Liver (tissue), 8 donors: ENCODE measurements at regions not wholly inside any gene's neighbourhood (a gene's known extent, or its start where the extent isn't known, plus 50 kb on each side); places are given as distances from the start of the nearest gene placed in this dataset.

Experiments used
- DNase-seq: peaks from one replicate; pipeline ENCODE4 v3.0.0-alpha.2; 2017; ENCODE audit warnings: low spot score
- H3K27ac ChIP-seq, 2 donors: one replicate each; pipeline ENCODE4 v1.7.0; 2013; ENCODE audit warnings: inconsistent platforms in 2 of 2, low read length in 2 of 2, control low read depth in 1 of 2, low read depth in 1 of 2, mild to moderate bottlenecking in 1 of 2
- H3K27me3 ChIP-seq, 4 donors: one replicate each; pipeline versions ENCODE4 v1.6.1 to v1.7.0; 2013; ENCODE audit warnings: low read length in 3 of 4, inconsistent platforms in 1 of 4, mild to moderate bottlenecking in 1 of 4, moderate library complexity in 1 of 4; ENCODE audit not compliant: control insufficient read depth in 4 of 4, insufficient read depth in 4 of 4
- H3K36me3 ChIP-seq, 4 donors: one replicate each; pipeline versions ENCODE4 v1.6.1 to v1.7.0; 2013; ENCODE audit warnings: low read length in 3 of 4, mild to moderate bottlenecking in 3 of 4, low read depth in 1 of 4, moderate library complexity in 1 of 4; ENCODE audit not compliant: control insufficient read depth in 4 of 4, insufficient read depth in 3 of 4
- H3K4me1 ChIP-seq, 4 donors: one replicate each; pipeline versions ENCODE4 v1.6.1 to v1.7.0; 2013; ENCODE audit warnings: low read length in 3 of 4, mild to moderate bottlenecking in 3 of 4, moderate library complexity in 1 of 4; ENCODE audit not compliant: control insufficient read depth in 4 of 4, insufficient read depth in 4 of 4
- H3K4me3 ChIP-seq, 3 donors: one replicate each; pipeline versions ENCODE4 v1.6.1 to v1.7.0; 2013; ENCODE audit warnings: low read length in 3 of 3, control low read depth in 1 of 3, low read depth in 1 of 3, mild to moderate bottlenecking in 1 of 3
- H3K9ac ChIP-seq, 2 donors: one replicate each; pipeline ENCODE4 v1.7.0; 2013; ENCODE audit warnings: low read length in 2 of 2, mild to moderate bottlenecking in 2 of 2, moderate library complexity in 2 of 2, control low read depth in 1 of 2, low read depth in 1 of 2
- H3K9me3 ChIP-seq, 4 donors: one replicate each; pipeline versions ENCODE4 v1.6.1 to v1.7.0; 2013; ENCODE audit warnings: low read length in 3 of 4; ENCODE audit not compliant: control insufficient read depth in 4 of 4
- ATF3 ChIP-seq: IDR thresholded peaks from 2 replicates; pipeline ENCODE4 v1.6.1; 2016; ENCODE audit warnings: antibody characterized with exemption
- CTCF ChIP-seq: fragments of 150-350 bp; IDR thresholded peaks from 2 replicates; pipeline ENCODE4 v1.5.1; 2017; ENCODE audit warnings: improper control_type of control experiment, low read depth, low read length; ENCODE audit not compliant: missing input control
- EGR1 ChIP-seq, 2 donors: IDR thresholded peaks; 2 replicates each; pipeline ENCODE4 v1.6.1; 2016 to 2018; ENCODE audit warnings: antibody characterized with exemption in 2 of 2, low read depth in 2 of 2
- FOXA1 ChIP-seq: IDR thresholded peaks from 2 replicates; pipeline ENCODE4 v1.6.1; 2016; ENCODE audit warnings: antibody characterized with exemption
- FOXA2 ChIP-seq: IDR thresholded peaks from 2 replicates; pipeline ENCODE4 v1.6.1; 2016; ENCODE audit warnings: antibody characterized with exemption
- GABPA ChIP-seq, 2 donors: IDR thresholded peaks in 1 of 2; conservative IDR thresholded peaks in 1 of 2; 2 replicates each; pipeline ENCODE4 v1.6.1; 2016; ENCODE audit warnings: antibody characterized with exemption in 2 of 2, mild to moderate bottlenecking in 1 of 2, moderate library complexity in 1 of 2
- HNF4A ChIP-seq, 2 donors: conservative IDR thresholded peaks; 2 replicates each; pipeline ENCODE4 v1.6.1; 2016; ENCODE audit warnings: antibody characterized with exemption in 2 of 2, mild to moderate bottlenecking in 2 of 2
- HNF4G ChIP-seq: IDR thresholded peaks from 2 replicates; pipeline ENCODE4 v1.6.1; 2016; ENCODE audit warnings: antibody characterized with exemption
- JUND ChIP-seq, 2 donors: IDR thresholded peaks; 2 replicates each; pipeline ENCODE4 v1.6.1; 2016; ENCODE audit warnings: antibody characterized with exemption in 2 of 2
- MAX ChIP-seq: IDR thresholded peaks from 2 replicates; pipeline ENCODE4 v1.6.1; 2016; ENCODE audit warnings: antibody characterized with exemption
- NR2F2 ChIP-seq: IDR thresholded peaks from 2 replicates; pipeline ENCODE4 v1.6.1; 2016; ENCODE audit warnings: antibody characterized with exemption
- RAD21 ChIP-seq, 2 donors: IDR thresholded peaks; 2 replicates each; pipeline ENCODE4 v1.6.1; 2016; ENCODE audit warnings: antibody characterized with exemption in 2 of 2, mild to moderate bottlenecking in 2 of 2
- REST ChIP-seq: IDR thresholded peaks from 2 replicates; pipeline ENCODE4 v1.6.1; 2016; ENCODE audit warnings: antibody characterized with exemption, mild to moderate bottlenecking
- RXRA ChIP-seq, 2 donors: IDR thresholded peaks; 2 replicates each; pipeline ENCODE4 v1.6.1; 2017 to 2018; ENCODE audit warnings: antibody characterized with exemption in 2 of 2, mild to moderate bottlenecking in 1 of 2
- SP1 ChIP-seq: IDR thresholded peaks from 2 replicates; pipeline ENCODE4 v1.6.1; 2018; ENCODE audit warnings: antibody characterized with exemption, mild to moderate bottlenecking
- TAF1 ChIP-seq: conservative IDR thresholded peaks from 2 replicates; pipeline ENCODE4 v1.6.1; 2016; ENCODE audit warnings: antibody characterized with exemption, mild to moderate bottlenecking
- YY1 ChIP-seq: IDR thresholded peaks from 2 replicates; pipeline ENCODE4 v1.6.1; 2016; ENCODE audit warnings: antibody characterized with exemption, mild to moderate bottlenecking
- ZBTB33 ChIP-seq: IDR thresholded peaks from 2 replicates; pipeline ENCODE4 v1.6.1; 2016; ENCODE audit warnings: antibody characterized with exemption
- WGBS: extraction: QIAGEN DNeasy Blood & Tissue Kit; methylation state at CpG from one replicate; pipeline ENCODE4 v1.1.7; 2013; 5-methylcytosine and 5-hydroxymethylcytosine counted together
- donor health status: healthy.
- donor health status: healthy.
- donor health status: healthy.
- donor health status: healthy.
- donor health status: healthy.

GRCh38 chr3:99114565-99115291 is 213.2 kb upstream of the DCBLD2 start:
- Histone ChIP-seq H3K4me3 (no peak overlapping the region), H3K36me3 (no peaks in the 10 kb centered on the region), H3K27me3 (no peaks in the 10 kb centered on the region), H3K9ac (no peak overlapping the region), H3K4me1 (no peaks in the 10 kb centered on the region), H3K27ac (no peak overlapping the region), H3K9me3 (no peaks in the 10 kb centered on the region)
- no peak for TF ChIP-seq NR2F2
- peak; percentile 51 to 55 for TF ChIP-seq RAD21 (IDR thresholded peaks at IDR 0.05)
- no peak for DNase-seq
- WGBS = 73% methylated on average over 9 of the region's 9 CpGs

- no peaks in the 10 kb centered on the region for H3K36me3 ChIP-seq
Observed at GRCh38 chr3:99111235-99111634, 209.7 kb upstream of the DCBLD2 start.

GRCh38 chr3:99110401-99110800 is 208.9 kb upstream of the DCBLD2 start:
- Histone ChIP-seq H3K4me1 (no peaks in the 10 kb centered on the region), H3K9me3 (no peaks in the 10 kb centered on the region), H3K36me3 (no peaks in the 10 kb centered on the region), H3K9ac (no peak overlapping the region), H3K27ac (no peak overlapping the region), H3K4me3 (no peak overlapping the region), H3K27me3 (no peaks in the 10 kb centered on the region)
- DNase-seq = no peak
- WGBS = 69% methylated on average over 4 of the region's 4 CpGs
- no peak for TF ChIP-seq SP1
- TF ChIP-seq ZBTB33 = no peak
- TF ChIP-seq RXRA (IDR thresholded peaks at IDR 0.05) = no peak
- no peak for TF ChIP-seq YY1
- no peak for TF ChIP-seq HNF4A (conservative IDR thresholded peaks at IDR 0.05)
- TF ChIP-seq RAD21 (IDR thresholded peaks at IDR 0.05) = no peak
- TF ChIP-seq NR2F2 = no peak
- no peak for TF ChIP-seq FOXA1
- TF ChIP-seq CTCF = no peak
- TF ChIP-seq JUND (IDR thresholded peaks at IDR 0.05) = no peak
- no peak for TF ChIP-seq HNF4G
- TF ChIP-seq ATF3 = no peak
- no peak for TF ChIP-seq REST
- TF ChIP-seq TAF1 = no peak
- TF ChIP-seq MAX = no peak
- TF ChIP-seq EGR1 (IDR thresholded peaks at IDR 0.05; ENCODE audit: low read depth in 2 of 2) = no peak

More at GRCh38 chr3:99111235-99111634, 209.7 kb upstream of the DCBLD2 start:
- no peaks in the 10 kb centered on the region for H3K4me1 ChIP-seq
- no peak overlapping the region for H3K9ac ChIP-seq
- no peak overlapping the region for H3K4me3 ChIP-seq
- no peak for DNase-seq
- TF ChIP-seq RXRA (IDR thresholded peaks at IDR 0.05) (no peak), TAF1 (no peak), JUND (IDR thresholded peaks at IDR 0.05) (no peak), GABPA (IDR thresholded peaks at IDR 0.05 in 1 of 2, conservative IDR thresholded peaks at IDR 0.05 in 1 of 2) (no peak), FOXA2 (no peak), MAX (no peak), HNF4A (conservative IDR thresholded peaks at IDR 0.05) (no peak)
- H3K27me3 ChIP-seq = no peaks in the 10 kb centered on the region
- no peaks in the 10 kb centered on the region for H3K9me3 ChIP-seq
- WGBS = 49% methylated on average over 3 of the region's 3 CpGs
- no peak overlapping the region for H3K27ac ChIP-seq
